RKO (cell line): ENCODE measurements at regions not wholly inside any gene's neighbourhood (a gene's known extent, or its start where the extent isn't known, plus 50 kb on each side); places are given as distances from the start of the nearest gene placed in this dataset.

ENCODE experiments used
- DNase-seq: peaks from one replicate; pipeline ENCODE4 v3.0.0-alpha.2; 2016; ENCODE audit warnings: low spot score

DNA sequence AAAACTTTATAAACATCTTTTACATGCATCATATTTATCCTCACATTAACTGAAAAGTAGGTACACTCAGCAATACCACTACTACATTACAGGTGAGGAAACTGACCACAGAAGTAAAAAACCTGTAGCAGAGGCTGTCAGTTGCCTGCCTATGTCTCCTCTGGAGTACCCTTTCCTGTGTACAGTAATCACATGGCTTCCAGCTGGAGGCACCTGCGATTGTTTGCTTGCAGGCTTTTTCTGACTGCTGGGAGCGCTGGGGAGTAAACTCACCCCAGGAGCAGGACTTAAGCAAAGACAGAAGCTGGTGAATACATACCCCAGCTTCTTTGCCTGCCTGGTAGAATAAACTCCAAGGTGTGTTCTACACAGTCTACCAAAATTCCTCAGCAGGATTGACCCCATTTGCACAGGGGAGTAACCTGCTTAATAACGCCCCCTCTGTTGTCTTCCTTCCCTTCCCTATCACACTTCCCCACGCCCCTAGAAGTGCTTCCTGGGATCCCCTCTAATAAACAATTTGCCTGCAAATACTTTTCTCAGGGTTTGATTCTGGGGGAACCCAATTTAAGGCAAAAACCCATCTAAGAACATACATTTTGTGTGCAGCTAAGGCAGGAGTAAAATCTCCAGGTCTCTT lies 138.9 kb downstream of the PTH2R start:
- DNase-seq = no peak

DNA sequence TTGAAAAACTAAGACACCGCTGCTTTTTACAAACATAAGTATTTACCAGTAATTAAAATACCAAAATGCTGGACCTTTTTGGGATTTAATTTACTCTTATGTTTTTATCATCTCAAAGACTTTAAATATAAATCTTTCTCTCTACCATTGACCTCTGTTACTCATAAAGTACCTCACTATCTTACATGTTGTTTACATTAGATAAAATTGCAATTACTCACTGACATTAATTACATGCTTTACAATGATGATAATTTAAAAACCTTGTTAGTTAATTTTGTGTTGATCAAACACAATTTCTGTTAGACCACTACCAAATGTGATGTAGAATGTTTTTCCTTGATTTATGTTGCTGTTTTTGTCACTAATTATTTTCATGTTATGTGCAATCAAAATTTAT lies 139.5 kb downstream of the PTH2R start:
- DNase-seq = no peak

DNA sequence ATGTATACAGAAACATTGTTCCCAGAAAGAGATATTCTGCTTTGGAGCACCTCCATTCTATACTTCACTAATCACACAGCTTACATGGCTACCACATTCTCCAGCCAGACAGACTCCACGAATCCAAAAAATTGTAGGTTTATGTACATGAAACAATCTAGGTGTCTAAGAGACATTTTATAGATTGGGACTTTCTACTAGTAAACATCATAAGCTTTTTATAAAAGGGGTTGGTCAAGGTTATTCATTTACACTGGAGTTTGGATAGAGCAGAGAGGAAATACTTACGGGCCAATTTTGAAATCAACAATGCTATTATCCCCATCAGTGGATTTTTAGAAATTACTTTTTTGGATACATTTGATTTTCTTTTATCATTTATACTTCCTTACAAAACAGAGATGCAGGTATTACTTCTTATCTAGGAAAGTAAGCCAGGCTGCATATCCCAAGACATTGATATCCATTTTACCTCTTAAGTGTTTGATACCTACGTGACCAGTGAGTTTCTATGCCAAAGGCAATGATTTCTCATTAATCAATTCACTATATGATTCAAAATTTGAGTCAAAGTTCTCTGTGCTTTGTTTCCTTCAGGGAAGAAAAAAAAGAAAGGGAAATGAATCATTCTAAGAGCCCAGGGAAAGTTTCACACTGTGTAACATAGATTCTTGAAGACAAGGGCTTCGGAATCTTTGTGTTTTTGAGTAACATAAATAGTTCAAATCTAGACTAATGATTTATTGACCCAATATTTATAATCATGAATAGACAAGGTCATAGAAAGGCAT lies 140.5 kb downstream of the PTH2R start:
- DNase-seq = no peak

DNA sequence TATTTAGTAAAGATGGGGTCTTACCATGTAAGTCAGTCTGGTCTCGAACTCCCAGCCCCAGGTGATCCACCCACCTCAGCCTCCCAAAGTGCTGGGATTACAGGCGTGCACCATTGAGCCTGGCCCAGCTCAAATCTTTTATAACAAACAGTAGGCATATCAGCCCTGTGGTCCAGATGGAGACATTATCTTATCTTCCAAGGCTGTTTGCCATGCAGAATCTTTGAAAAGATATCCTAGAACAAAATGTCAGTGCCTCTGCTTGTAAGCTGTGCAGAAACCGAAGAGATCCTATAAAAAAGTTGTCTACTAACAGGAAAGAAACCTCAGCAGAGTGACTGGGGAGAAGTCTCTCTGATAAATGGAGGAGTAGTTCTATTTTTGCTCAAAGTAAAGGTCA lies 142.1 kb downstream of the PTH2R start:
- no peak for DNase-seq

DNA sequence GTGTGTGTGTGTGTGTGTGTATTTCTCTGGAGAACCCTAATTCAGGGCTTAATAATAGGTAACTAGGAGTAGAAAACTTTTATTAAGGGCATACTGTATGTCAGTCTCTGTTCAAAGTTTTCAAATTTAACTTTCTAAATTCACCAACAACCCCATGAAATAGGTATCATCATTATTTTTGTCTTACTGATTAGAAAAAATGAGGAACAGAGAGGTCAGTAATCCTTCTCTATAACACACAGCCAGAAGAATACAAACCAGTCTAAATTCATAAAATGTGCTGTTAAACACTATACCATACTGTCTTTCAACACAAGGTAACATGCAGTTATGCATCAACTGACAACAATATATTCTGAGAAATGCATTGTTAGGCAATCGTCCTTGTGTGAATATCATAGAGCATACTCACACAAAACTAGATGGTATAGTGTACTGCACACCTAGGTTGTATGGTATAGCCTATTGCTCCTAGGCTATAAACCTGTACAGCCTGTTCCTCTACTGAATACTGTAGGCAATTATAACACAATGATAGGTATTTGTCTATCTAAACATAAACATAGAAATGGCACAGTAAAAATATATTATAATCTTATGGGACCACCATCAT lies 143.1 kb downstream of the PTH2R start:
- no peak for DNase-seq

DNA sequence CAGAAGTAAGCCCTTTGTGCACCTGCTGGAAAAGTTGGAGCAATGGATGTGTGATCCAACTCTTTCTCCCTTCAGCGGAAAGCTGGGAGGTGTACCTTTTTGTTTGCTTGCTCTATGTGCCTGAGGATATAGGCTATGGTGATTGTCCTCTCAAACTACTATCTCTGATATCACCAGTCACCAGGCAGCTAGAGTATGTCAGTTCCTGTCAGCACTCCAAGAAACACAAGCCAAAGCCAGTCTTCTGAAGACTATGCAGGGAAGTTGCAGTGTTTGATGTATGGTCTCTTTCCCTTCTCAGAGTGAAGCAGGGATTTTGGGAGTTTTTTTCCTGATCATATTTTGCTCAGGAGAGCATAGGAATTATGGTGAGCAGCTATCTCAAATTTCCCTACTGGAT lies 146.4 kb downstream of the PTH2R start:
- no peak for DNase-seq

DNA sequence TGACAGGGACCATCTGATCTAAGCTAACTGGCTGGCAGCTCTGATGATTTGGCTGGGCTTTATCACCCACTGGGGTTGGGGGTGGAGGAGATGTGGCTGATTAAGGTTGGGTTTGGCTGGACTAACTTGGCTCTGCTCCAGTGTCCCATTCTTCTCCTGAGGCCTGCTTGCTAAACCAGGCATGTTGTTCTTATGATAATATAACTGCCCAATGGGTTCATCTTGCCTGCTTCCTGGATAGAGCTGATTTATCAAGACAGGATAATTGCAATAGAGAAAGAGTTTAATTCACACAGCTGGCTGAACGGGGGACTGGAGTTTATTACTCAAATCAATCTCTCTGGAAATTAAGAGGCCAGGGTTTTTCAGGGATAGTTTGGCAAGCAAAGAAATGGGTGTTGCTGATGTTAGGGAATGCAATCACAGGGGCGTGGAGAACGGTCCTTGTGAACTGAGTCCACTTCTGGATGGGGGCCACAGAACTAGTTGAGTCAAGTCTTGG lies 150.4 kb downstream of the PTH2R start:
- no peak for DNase-seq

DNA sequence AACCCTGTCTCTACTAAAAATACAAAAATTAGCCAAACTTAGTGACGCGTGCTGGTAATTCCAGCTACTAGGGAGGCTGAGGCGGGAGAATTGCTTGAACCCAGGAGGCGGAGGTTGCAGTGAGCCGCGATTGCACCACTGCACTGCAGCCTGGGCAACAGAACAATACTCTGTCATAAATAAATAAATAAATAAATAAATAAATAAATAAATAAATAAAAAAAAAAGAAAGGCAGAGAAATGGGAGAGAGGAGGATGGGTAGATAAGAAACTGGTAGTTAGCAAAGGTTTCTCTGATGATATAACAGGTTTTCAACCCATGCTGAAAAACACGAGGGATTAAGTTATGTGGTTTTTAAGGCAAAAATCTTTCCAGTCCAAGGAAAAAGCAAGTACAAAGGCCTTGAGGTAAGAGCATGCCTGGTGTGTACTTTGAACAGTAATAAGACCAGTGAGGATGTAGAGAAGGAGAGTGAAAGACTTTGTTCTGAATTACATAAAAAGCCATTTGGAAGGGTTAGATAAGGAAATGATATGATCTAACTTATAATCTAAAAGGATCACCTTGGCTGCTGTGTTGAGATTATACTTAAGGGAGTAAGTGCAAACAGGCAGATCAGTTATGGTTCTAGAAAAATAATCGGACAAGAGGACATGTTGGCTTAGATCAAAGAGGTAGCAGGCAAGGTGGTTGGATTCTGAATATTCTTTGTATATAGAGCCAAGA lies 159.3 kb downstream of the PTH2R start:
- DNase-seq = no peak

DNA sequence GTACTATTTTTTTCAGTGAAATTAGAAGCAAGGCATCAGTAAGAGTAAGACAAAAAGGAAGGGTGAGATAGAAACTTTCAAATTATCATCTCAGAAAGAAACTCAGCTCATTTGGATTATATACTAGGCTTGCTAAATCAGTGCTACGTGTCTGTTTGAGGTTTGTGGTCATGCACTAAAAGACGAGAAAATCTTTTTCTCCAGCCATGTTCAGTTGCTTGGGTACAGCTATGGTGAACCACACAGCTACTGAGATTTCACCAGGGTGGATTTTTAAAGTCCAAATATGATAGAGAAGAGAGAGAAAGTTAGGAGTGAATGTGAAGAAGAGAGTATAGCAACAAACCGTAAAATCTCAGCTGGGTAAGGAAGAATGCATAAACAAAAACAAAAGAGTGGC lies 161.6 kb downstream of the PTH2R start:
- DNase-seq = no peak

DNA sequence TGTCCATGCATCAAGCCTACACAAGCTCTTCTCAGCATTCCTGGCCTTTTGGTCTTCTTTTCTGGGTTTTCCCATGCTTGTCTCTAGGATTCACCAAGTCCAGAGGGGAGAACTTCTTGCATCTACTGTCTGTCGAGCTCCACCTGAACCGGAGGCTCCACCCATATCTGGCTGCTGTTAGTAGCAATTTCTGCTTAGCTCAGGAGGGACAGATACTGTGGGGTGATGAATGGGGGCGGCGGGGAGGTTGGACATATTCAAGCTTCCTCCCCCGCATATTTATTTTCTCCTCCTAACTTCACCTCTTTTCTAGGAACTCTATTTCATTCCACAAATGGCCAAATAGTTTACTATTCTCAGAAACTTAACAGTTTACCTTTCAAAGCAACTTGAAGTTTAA lies 163.5 kb downstream of the PTH2R start:
- DNase-seq = no peak

DNA sequence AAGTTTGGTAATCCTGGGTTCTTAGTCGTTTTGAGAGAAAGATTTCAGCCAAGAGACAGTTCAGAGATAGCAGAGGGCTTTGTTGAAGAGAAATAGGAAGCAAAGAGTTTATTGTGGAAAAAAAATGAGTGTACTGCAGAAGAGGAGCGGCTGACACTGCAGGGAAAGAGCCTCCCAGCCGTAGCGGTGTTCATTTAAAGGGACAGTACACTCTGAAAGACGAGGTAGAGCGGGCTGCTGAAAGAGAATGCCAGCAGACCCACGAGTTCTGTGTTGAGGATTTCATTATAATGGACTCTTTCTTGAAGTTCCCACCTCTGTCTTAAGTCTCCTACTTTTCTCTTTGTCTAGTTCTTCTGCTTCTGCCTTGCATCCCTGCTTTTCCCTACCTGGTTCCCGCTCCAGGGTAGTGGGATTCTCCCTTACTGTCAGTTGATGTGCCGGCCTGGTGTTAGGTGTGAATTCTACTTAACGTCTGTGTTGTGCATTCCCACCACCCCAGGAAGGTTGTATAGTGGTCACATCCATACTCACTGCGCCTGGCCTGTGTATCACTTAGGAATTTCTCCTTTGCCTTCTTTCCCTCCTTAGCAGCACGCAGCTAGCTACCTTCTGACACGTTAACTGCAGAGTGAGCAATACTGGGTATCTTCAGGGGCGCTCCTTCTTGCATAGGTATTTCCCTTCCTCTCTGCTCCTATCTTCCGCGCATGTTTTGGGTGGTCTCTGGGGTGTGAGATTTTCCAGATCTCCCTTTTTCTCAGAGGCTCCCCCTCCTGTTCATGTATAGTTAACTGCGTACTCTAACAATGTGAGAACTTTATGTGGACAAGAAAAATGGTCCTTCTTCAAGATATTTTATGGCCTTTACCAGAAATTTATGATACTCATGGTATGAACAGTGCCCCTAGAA lies 164.5 kb downstream of the PTH2R start:
- no peak for DNase-seq

DNA sequence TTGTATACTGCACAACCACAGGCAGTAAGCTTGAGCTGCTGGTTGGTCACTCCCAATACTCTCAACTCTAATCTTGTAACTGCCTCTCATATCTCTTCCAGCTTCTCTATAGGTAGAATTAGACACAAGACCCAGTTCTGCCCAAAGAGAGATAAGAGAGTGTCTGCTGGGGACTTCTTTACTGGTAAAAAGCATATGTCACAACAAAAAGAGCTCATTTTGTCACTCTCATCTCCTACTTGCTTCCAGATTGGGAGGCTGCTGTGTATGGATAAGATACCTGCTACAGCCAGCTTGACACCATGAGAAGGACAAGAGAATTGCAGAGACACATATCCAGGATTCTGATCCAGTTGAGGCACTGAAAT lies 165.2 kb downstream of the PTH2R start:
- DNase-seq = no peak

DNA sequence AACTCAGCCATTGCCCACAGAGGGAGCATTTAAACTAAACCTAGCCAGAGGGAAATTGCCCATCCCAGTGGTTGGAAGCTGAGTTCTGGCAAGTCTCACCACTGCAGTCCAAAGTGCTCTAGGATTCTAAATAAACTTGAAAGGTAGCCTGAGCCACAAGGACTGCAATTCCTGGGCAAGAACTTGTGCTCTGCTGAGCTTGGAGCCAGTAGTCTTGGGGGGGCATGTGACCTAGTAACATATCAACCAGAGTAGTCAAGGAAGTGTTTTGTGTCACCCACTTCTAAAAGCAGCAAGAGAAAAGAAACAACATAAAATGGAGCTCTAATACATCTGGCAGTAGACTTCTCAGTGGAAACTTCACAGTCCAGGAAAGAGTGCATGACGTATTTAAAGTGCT lies 167.0 kb downstream of the PTH2R start:
- DNase-seq = no peak

DNA sequence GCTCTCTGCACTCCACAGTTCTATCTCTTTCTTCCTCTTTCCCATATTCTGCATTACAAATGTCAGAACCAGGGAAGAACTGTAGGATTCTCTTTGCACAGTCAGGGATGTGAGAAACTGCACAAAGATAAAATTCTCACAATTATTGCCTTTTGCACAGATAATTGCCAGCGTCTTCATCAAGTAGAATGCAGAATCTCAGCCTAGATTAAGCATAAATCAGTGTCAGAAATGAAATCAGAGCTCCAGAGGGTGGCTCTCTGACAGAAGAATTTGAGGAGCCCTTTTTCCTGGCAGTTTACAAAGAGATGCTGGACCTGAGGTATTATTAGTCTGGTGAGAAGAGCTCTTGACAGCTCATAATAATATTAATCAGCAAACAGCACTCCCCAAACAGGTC lies 173.1 kb downstream of the PTH2R start:
- DNase-seq = no peak

DNA sequence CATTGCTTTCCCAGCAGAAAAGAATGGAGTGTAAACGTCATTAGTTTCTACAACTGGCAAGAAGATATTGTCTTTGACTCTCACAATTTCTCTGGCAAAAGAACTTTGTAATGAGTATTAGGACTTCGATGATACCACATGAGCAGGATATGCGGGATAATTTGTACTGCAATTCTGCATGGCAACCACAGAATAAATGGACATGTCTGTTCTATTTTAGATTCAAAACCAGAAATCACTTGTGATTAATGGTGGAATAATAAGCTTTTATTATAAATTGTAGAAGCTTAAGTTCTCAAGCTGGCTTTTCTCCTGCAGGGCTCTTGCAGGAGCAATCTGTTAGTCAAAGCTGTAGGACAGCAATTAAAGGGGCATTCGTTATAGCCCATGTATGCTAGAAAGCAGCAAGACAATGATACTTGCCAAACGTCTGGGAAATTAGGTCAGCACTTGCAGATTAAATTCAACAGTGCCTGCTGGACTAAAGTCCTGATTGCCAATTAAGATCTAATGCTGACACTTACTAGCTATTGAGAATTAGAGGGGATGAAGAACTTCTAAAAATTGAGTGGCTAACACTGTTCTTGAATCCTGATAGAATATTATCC lies 177.9 kb downstream of the PTH2R start:
- DNase-seq = no peak

DNA sequence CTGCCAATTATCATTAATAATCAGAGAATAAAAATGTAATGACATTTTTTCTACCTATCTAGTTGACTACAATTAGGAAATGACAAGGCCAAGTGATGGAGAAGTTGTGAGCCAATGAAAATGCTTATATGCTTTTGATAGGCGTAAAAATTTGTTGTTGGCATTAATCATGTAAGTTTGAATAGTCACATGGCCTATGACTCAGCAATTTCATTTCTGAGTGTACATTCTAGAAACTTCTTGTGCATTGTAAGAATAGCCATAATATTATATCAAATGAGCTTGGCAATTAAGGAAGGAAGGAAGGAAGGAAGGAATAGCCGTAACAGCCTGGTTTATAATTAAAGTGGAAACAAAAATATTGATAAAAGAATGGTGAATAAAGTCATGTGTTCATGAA lies 179.9 kb downstream of the PTH2R start:
- DNase-seq = peak; percentile 3

DNA sequence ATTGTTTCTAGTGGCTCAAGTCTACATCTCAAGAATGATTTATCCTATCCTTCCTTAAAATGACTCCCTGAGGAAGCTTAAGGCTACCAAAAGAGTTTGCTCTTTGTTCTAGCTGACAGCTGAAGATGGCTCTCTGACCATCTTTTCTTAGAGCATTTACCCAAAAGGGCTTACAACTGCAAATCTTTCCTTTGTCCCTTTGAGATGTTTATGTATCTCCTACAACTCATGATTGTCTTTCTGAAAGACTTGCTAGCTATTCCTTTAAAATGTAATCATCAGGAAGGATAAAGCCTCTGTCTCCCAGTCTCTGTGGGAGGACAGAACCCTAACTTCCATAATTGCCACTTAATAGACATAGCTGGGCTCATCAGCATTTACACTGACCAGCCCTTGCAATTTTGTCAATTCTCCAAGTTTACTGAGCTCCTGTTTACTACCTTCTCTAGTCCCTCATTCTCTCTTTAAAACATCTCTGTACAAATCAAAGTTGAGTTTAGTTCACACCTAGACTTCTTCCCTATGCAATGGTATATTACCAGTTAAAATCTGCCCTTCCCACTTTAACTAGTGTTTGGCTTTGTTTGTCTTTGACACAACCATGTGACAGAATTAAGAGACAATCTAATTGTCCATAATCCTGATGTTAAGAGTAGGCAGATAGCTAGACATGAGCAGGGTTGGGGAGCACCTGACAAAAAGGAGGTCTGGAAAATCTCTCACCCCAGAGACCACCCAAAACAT lies 188.2 kb downstream of the PTH2R start:
- no peak for DNase-seq

DNA sequence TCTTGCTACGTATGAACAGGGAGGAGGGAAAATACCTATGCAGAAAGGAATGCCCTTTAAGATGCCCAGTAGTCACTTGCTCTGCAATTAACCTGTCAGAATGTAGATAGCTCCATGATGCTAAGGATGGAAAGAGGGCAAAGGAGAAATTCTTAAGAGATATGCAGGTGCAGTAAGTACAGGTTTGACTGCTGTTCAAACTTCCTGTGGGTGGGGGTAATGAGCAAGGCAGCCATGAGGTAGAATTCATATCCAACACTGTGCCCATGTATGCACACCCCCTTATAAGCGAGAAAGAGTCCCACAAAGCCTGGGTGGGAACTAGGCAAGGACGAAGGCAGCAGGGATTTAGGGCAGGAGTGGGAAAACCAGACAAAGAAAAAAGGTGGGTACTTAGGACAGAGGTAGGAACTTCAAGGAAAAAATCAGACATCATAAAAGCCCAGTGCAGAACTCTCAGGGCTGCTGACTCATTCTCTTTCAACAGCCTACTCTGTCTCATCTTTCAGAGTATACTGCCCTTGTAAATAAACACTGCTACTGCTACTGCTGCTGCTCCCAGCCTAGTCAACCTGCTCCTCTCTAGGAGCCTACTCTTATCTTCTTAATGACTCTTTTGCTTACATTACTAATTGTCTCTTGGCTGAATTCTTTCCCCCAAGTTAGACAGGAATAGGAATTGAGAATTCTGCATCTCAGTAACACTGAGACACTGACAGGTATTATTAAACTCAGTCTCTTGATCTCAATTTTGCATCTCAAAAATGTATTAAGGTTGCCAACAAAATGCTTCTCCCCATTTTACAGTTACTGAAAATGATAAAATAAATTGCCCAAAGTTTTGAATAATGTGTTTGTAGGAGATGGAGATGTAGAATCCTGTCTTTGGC lies 189.0 kb downstream of the PTH2R start:
- peak; percentile 41 for DNase-seq

DNA sequence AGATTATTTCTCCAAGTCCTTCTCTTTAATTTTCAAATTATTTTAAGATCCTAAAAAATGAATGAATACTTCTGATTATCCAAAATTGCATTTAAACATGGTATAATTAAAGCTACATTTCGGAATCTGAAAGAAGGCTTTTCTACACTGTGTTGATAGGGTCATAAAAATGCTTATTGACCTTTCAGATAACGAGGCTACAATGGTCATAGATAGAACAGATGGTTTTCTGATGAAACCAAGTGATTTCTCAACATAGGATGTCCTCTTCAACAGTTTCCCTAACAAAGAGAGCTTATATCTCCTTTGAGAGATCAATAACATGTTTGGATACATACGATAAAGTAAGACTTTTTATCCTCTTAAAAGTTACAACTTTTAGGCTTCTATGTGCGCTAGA lies 201.1 kb downstream of the PTH2R start:
- no peak for DNase-seq
